ENCODE measurements at regions not wholly inside any gene's neighbourhood (a gene's known extent, or its start where the extent isn't known, plus 50 kb on each side); places are given as distances from the start of the nearest gene placed in this dataset.

GRCh38 chr11:28984231-28984630 is 876.0 kb downstream of the METTL15 start:
- no peak for DNase-seq (ENCODE audit: low spot score)

GRCh38 chr11:28983780-28984179 is 875.6 kb downstream of the METTL15 start:
- peak; percentile 33 for DNase-seq (ENCODE audit: low spot score)

GRCh38 chr11:28981381-28981780 is 873.2 kb downstream of the METTL15 start:
- DNase-seq (ENCODE audit: low spot score), result no peak

GRCh38 chr11:28976801-28977145 is 868.6 kb downstream of the METTL15 start:
- DNase-seq (ENCODE audit: low spot score), result peak; percentile 70

GRCh38 chr11:28976012-28976800 is 868.0 kb downstream of the METTL15 start:
- DNase-seq (ENCODE audit: low spot score), result no peak

GRCh38 chr11:28969832-28970231 is 861.6 kb downstream of the METTL15 start:
- no peak for DNase-seq (ENCODE audit: low spot score)

- no peak for DNase-seq (ENCODE audit: low spot score)
These were observed 858.8 kb downstream of the METTL15 start for GRCh38 chr11:28966951-28967350.

- DNase-seq (ENCODE audit: low spot score), result no peak
These were observed 857.6 kb downstream of the METTL15 start for GRCh38 chr11:28965819-28966218.

- DNase-seq (ENCODE audit: low spot score), result no peak
These were observed 856.6 kb downstream of the METTL15 start for GRCh38 chr11:28964811-28965210.

- DNase-seq (ENCODE audit: low spot score), result no peak
These were observed 855.0 kb downstream of the METTL15 start for GRCh38 chr11:28963187-28963586.

- no peak for DNase-seq (ENCODE audit: low spot score)
These were observed 854.3 kb downstream of the METTL15 start for GRCh38 chr11:28962502-28962901.

GRCh38 chr11:28961726-28962125 is 853.5 kb downstream of the METTL15 start:
- no peak for DNase-seq (ENCODE audit: low spot score)

GRCh38 chr11:28956446-28956845 is 848.3 kb downstream of the METTL15 start:
- DNase-seq (ENCODE audit: low spot score), result no peak

GRCh38 chr11:28951191-28951590 is 843.0 kb downstream of the METTL15 start:
- DNase-seq (ENCODE audit: low spot score), result no peak

GRCh38 chr11:28939381-28939780 is 831.2 kb downstream of the METTL15 start:
- DNase-seq (ENCODE audit: low spot score), result no peak

- no peak for DNase-seq (ENCODE audit: low spot score)
These were observed 829.9 kb downstream of the METTL15 start for GRCh38 chr11:28938091-28938490.

- DNase-seq (ENCODE audit: low spot score), result no peak
These were observed 824.8 kb downstream of the METTL15 start for GRCh38 chr11:28932940-28933339.

GRCh38 chr11:28924004-28924403 is 815.8 kb downstream of the METTL15 start:
- DNase-seq (ENCODE audit: low spot score), result no peak

GRCh38 chr11:28922386-28922981 is 814.3 kb downstream of the METTL15 start:
- no peak for DNase-seq (ENCODE audit: low spot score)

GRCh38 chr11:28919194-28919593 is 811.0 kb downstream of the METTL15 start:
- DNase-seq (ENCODE audit: low spot score), result no peak

- DNase-seq (ENCODE audit: low spot score), result no peak
These were observed 805.7 kb downstream of the METTL15 start for GRCh38 chr11:28913883-28914282.

- DNase-seq (ENCODE audit: low spot score), result no peak
These were observed 803.6 kb downstream of the METTL15 start for GRCh38 chr11:28911829-28912228.

GRCh38 chr11:28910926-28911325 is 802.7 kb downstream of the METTL15 start:
- no peak for DNase-seq (ENCODE audit: low spot score)

- DNase-seq (ENCODE audit: low spot score), result no peak
These were observed 795.5 kb downstream of the METTL15 start for GRCh38 chr11:28903716-28904115.
